Fibroblast of gingiva (primary cell): ENCODE measurements at regions not wholly inside any gene's neighbourhood (a gene's known extent, or its start where the extent isn't known, plus 50 kb on each side); places are given as distances from the start of the nearest gene placed in this dataset.
"Not testable (repeated sequence)": the region's sequence is repeated elsewhere in the genome, so short reads cannot be mapped to it uniquely, and the experiment has no call there.

Experiments used
- DNase-seq: peaks from one replicate; pipeline ENCODE4 v3.0.0-alpha.2; 2011; ENCODE audit warnings: low read depth

GRCh38 chr12:46669720-46670119 lies 156.1 kb downstream of the SLC38A4 start:
- no peak for DNase-seq

- no peak for DNase-seq
These were observed 158.2 kb downstream of the SLC38A4 start for GRCh38 chr12:46667551-46667950.

- peak; percentile 83 for DNase-seq
These were observed 161.0 kb downstream of the SLC38A4 start for GRCh38 chr12:46664761-46665287.

GRCh38 chr12:46663318-46663717 lies 162.5 kb downstream of the SLC38A4 start:
- no peak for DNase-seq

- peak; percentile 86 for DNase-seq
These were observed 164.5 kb downstream of the SLC38A4 start for GRCh38 chr12:46661110-46661845.

GRCh38 chr12:46660719-46661109 lies 165.1 kb downstream of the SLC38A4 start:
- peak; percentile 74 for DNase-seq

GRCh38 chr12:46660276-46660675 lies 165.5 kb downstream of the SLC38A4 start:
- DNase-seq = no peak

- DNase-seq = no peak
These were observed 166.0 kb downstream of the SLC38A4 start for GRCh38 chr12:46659824-46660223.

GRCh38 chr12:46659032-46659650 lies 166.7 kb downstream of the SLC38A4 start:
- DNase-seq = peak; percentile 45

- DNase-seq = peak; percentile 89
These were observed 168.1 kb downstream of the SLC38A4 start for GRCh38 chr12:46657453-46658411.

- DNase-seq = not testable (repeated sequence)
These were observed 169.8 kb downstream of the SLC38A4 start for GRCh38 chr12:46655984-46656383.

- no peak for DNase-seq
These were observed 172.5 kb downstream of the SLC38A4 start for GRCh38 chr12:46653311-46653710.

- DNase-seq = no peak
These were observed 173.1 kb downstream of the SLC38A4 start for GRCh38 chr12:46652692-46653091.

- no peak for DNase-seq
These were observed 175.1 kb downstream of the SLC38A4 start for GRCh38 chr12:46650688-46651087.

- DNase-seq = no peak
These were observed 176.4 kb downstream of the SLC38A4 start for GRCh38 chr12:46649433-46649832.

GRCh38 chr12:46647034-46647433 lies 178.8 kb downstream of the SLC38A4 start:
- DNase-seq = no peak

GRCh38 chr12:46641649-46642048 lies 184.1 kb downstream of the SLC38A4 start:
- DNase-seq = not testable (repeated sequence)

- no peak for DNase-seq
These were observed 190.0 kb downstream of the SLC38A4 start for GRCh38 chr12:46635818-46636217.

- no peak for DNase-seq
These were observed 196.2 kb downstream of the SLC38A4 start for GRCh38 chr12:46629331-46630229.

- no peak for DNase-seq
These were observed 197.6 kb downstream of the SLC38A4 start for GRCh38 chr12:46628176-46628575.

GRCh38 chr12:46627686-46628085 lies 198.1 kb downstream of the SLC38A4 start:
- DNase-seq = peak; percentile 4
